ENCODE measurements at regions not wholly inside any gene's neighbourhood (a gene's known extent, or its start where the extent isn't known, plus 50 kb on each side); places are given as distances from the start of the nearest gene placed in this dataset.

GRCh38 chr5:5017827-5018577 lies 122.1 kb upstream of the ADAMTS16 start:
- POLR2A ChIA-PET: no interaction called here
- TF ChIP-seq GLIS1 (tag by site-specific recombination; IDR thresholded peaks at IDR 0.05) (peak; percentile 35), ZNF362 (tag by site-specific recombination; IDR thresholded peaks at IDR 0.05) (no peak)
- peaks cover 2% of the 10 kb centered on the region; the same call in 1 of the 2 replicates for H3K4me1 ChIP-seq (ENCODE audit: control insufficient read depth, insufficient read depth, low read length)
- H3K27ac ChIP-seq (ENCODE audit: extremely low read depth, low read depth, low read length): no peak overlapping the region
- no peaks in the 10 kb centered on the region for H3K36me3 ChIP-seq (ENCODE audit: control insufficient read depth in 2 of 2, insufficient read depth in 1 of 2, low read length in 2 of 2)
- no peak overlapping the region for H3K4me3 ChIP-seq (ENCODE audit: low read depth, low read length)
- CTCF ChIA-PET: interaction anchor here (0.6 kb wide), 1 partner anchor 139 kb away, joined by 3 read pairs; no protein-coding TSS in a partner anchor
- H3K9me3 ChIP-seq (ENCODE audit: control insufficient read depth, insufficient read depth, low read depth, low read length): no peaks in the 10 kb centered on the region

GRCh38 chr5:5018578-5018970 lies 121.6 kb upstream of the ADAMTS16 start:
- CTCF ChIA-PET: interaction anchor here (0.6 kb wide), 1 partner anchor 139 kb away, joined by 3 read pairs; no protein-coding TSS in a partner anchor
- H3K4me1 ChIP-seq (ENCODE audit: control insufficient read depth, insufficient read depth, low read length): peaks cover 2% of the 10 kb centered on the region; the same call in 1 of the 2 replicates
- no peak overlapping the region for H3K27ac ChIP-seq (ENCODE audit: extremely low read depth, low read depth, low read length)
- TF ChIP-seq ZNF560 (tag by site-specific recombination; IDR thresholded peaks at IDR 0.05; ENCODE audit: borderline replicate concordance) (no peak), ZNF561 (tag by site-specific recombination; IDR thresholded peaks at IDR 0.05; ENCODE audit: borderline replicate concordance) (no peak), ZNF692 (tag by site-specific recombination; IDR thresholded peaks at IDR 0.05) (no peak), ZNF324 (tag by site-specific recombination; IDR thresholded peaks at IDR 0.05) (no peak), ZNF239 (tag by site-specific recombination; IDR thresholded peaks at IDR 0.05) (no peak), ZNF140 (tag by site-specific recombination; IDR thresholded peaks at IDR 0.05) (no peak), ZNF426 (tag by site-specific recombination; IDR thresholded peaks at IDR 0.05) (no peak), ZNF292 (tag by site-specific recombination; IDR thresholded peaks at IDR 0.05; ENCODE audit: borderline replicate concordance, low read depth) (no peak), ZNF433 (tag by site-specific recombination; IDR thresholded peaks at IDR 0.05; ENCODE audit: low read depth) (no peak), ZFP3 (tag by site-specific recombination; IDR thresholded peaks at IDR 0.05; ENCODE audit: low read depth) (no peak), ZNF449 (tag by site-specific recombination; IDR thresholded peaks at IDR 0.05) (no peak)
- H3K9me3 ChIP-seq (ENCODE audit: control insufficient read depth, insufficient read depth, low read depth, low read length): no peaks in the 10 kb centered on the region
- H3K36me3 ChIP-seq (ENCODE audit: control insufficient read depth in 2 of 2, insufficient read depth in 1 of 2, low read length in 2 of 2): no peaks in the 10 kb centered on the region
- no peak overlapping the region for H3K4me3 ChIP-seq (ENCODE audit: low read depth, low read length)
- POLR2A ChIA-PET: no interaction called here

GRCh38 chr5:5021436-5021835 lies 118.7 kb upstream of the ADAMTS16 start:
- Histone ChIP-seq H3K36me3 (ENCODE audit: control insufficient read depth in 2 of 2, insufficient read depth in 1 of 2, low read length in 2 of 2) (no peaks in the 10 kb centered on the region), H3K27ac (ENCODE audit: extremely low read depth, low read depth, low read length) (no peak overlapping the region), H3K4me1 (ENCODE audit: control insufficient read depth, insufficient read depth, low read length) (peaks cover 2% of the 10 kb centered on the region; the same call in 1 of the 2 replicates), H3K9me3 (ENCODE audit: control insufficient read depth, insufficient read depth, low read depth, low read length) (no peaks in the 10 kb centered on the region), H3K4me3 (ENCODE audit: low read depth, low read length) (no peak overlapping the region)
- POLR2A ChIA-PET: no interaction called here
- CTCF ChIA-PET: interaction anchor here (1.3 kb wide), 1 partner anchor 80 kb away, joined by 4 read pairs; no protein-coding TSS in a partner anchor
- TF ChIP-seq ZNF398 (tag by site-specific recombination; IDR thresholded peaks at IDR 0.05) (no peak), ZSCAN30 (tag by site-specific recombination; IDR thresholded peaks at IDR 0.05) (no peak), ZBTB49 (tag by site-specific recombination; IDR thresholded peaks at IDR 0.05; ENCODE audit: low read depth) (no peak), BCL6B (tag by site-specific recombination; IDR thresholded peaks at IDR 0.05) (no peak), ZNF214 (tag by site-specific recombination; IDR thresholded peaks at IDR 0.05; ENCODE audit: borderline replicate concordance) (no peak), ZNF416 (tag by site-specific recombination; IDR thresholded peaks at IDR 0.05) (no peak), ZNF133 (tag by site-specific recombination; IDR thresholded peaks at IDR 0.05) (no peak)
